ENCODE measurements at regions not wholly inside any gene's neighbourhood (a gene's known extent, or its start where the extent isn't known, plus 50 kb on each side); places are given as distances from the start of the nearest gene placed in this dataset.

- H3K9ac ChIP-seq (ENCODE audit: control insufficient read depth, extremely low read depth, insufficient read depth, low read length) = no peak overlapping the region
- no peaks in the 10 kb centered on the region for H4K20me1 ChIP-seq (ENCODE audit: control insufficient read depth, extremely low read depth, insufficient read depth, low read length)
- H3K27ac ChIP-seq (ENCODE audit: control insufficient read depth, insufficient read depth, low read length) = no peak overlapping the region
- FAIRE-seq (no peak), DNase-seq (ENCODE audit: low read depth, low spot score) (no peak)
- H3K9me3 ChIP-seq (ENCODE audit: control insufficient read depth, low read depth, low read length) = no peaks in the 10 kb centered on the region
- no peaks in the 10 kb centered on the region for H3K9me1 ChIP-seq (ENCODE audit: control insufficient read depth, extremely low read depth, insufficient read depth, low read length)
- no peak overlapping the region for H3K4me3 ChIP-seq (ENCODE audit: control insufficient read depth in 2 of 3, extremely low read depth in 1 of 3, insufficient read depth in 2 of 3, low read depth in 1 of 3, low read length in 3 of 3)
- H3K27me3 ChIP-seq (ENCODE audit: control insufficient read depth, extremely low read depth, insufficient read depth, low read length) = no peaks in the 10 kb centered on the region
- no peaks in the 10 kb centered on the region for H3K4me1 ChIP-seq (ENCODE audit: control insufficient read depth, extremely low read depth, insufficient read depth, low read length)
- H3K4me2 ChIP-seq (ENCODE audit: control insufficient read depth, extremely low read depth, insufficient read depth, low read depth, low read length) = no peak overlapping the region
- no peaks in the 10 kb centered on the region for H3K36me3 ChIP-seq (ENCODE audit: control insufficient read depth in 2 of 2, extremely low read depth in 1 of 2, insufficient read depth in 2 of 2, low read length in 2 of 2)
- dilution Hi-C loops (cut with MboI; ENCODE audit: extremely low pct_ligation_motif_present, low sequenced_read_pairs) = no loop called here
- no peak overlapping the region for H2AFZ ChIP-seq (ENCODE audit: control insufficient read depth, low read length)
- H3K79me2 ChIP-seq (ENCODE audit: control insufficient read depth, insufficient read depth, low read length) = no peaks in the 10 kb centered on the region
- TF ChIP-seq CTCF (optimal IDR thresholded peaks at IDR 0.05 in 1 of 3, IDR thresholded peaks at IDR 0.05 in 1 of 3, conservative IDR thresholded peaks at IDR 0.05 in 1 of 3; ENCODE audit: extremely low read depth in 1 of 3, insufficient read depth in 2 of 3, low read length in 3 of 3) = no peak
- TF ChIP-seq EZH2 (IDR thresholded peaks at IDR 0.05; ENCODE audit: low read length) = no peak
These were observed 754.9 kb downstream of the SATB2 start for GRCh38 chr2:198702796-198703195.

GRCh38 chr2:198701481-198701880 lies 756.3 kb downstream of the SATB2 start:
- Histone ChIP-seq H3K9me1 (ENCODE audit: control insufficient read depth, extremely low read depth, insufficient read depth, low read length) (no peaks in the 10 kb centered on the region), H2AFZ (ENCODE audit: control insufficient read depth, low read length) (no peak overlapping the region), H3K4me3 (ENCODE audit: control insufficient read depth in 2 of 3, extremely low read depth in 1 of 3, insufficient read depth in 2 of 3, low read depth in 1 of 3, low read length in 3 of 3) (no peak overlapping the region), H3K4me2 (ENCODE audit: control insufficient read depth, extremely low read depth, insufficient read depth, low read depth, low read length) (no peak overlapping the region), H3K36me3 (ENCODE audit: control insufficient read depth in 2 of 2, extremely low read depth in 1 of 2, insufficient read depth in 2 of 2, low read length in 2 of 2) (no peaks in the 10 kb centered on the region), H3K79me2 (ENCODE audit: control insufficient read depth, insufficient read depth, low read length) (no peaks in the 10 kb centered on the region), H4K20me1 (ENCODE audit: control insufficient read depth, extremely low read depth, insufficient read depth, low read length) (no peaks in the 10 kb centered on the region), H3K27me3 (ENCODE audit: control insufficient read depth, extremely low read depth, insufficient read depth, low read length) (no peaks in the 10 kb centered on the region), H3K9ac (ENCODE audit: control insufficient read depth, extremely low read depth, insufficient read depth, low read length) (no peak overlapping the region), H3K27ac (ENCODE audit: control insufficient read depth, insufficient read depth, low read length) (no peak overlapping the region), H3K9me3 (ENCODE audit: control insufficient read depth, low read depth, low read length) (no peaks in the 10 kb centered on the region), H3K4me1 (ENCODE audit: control insufficient read depth, extremely low read depth, insufficient read depth, low read length) (no peaks in the 10 kb centered on the region)
- DNase-seq (ENCODE audit: low read depth, low spot score) (no peak), FAIRE-seq (no peak)
- dilution Hi-C loops (cut with MboI; ENCODE audit: extremely low pct_ligation_motif_present, low sequenced_read_pairs) = no loop called here
- TF ChIP-seq EZH2 (IDR thresholded peaks at IDR 0.05; ENCODE audit: low read length) = no peak
- TF ChIP-seq CTCF (optimal IDR thresholded peaks at IDR 0.05 in 1 of 3, IDR thresholded peaks at IDR 0.05 in 1 of 3, conservative IDR thresholded peaks at IDR 0.05 in 1 of 3; ENCODE audit: extremely low read depth in 1 of 3, insufficient read depth in 2 of 3, low read length in 3 of 3) = no peak

All from keratinocyte (primary cell).